ENCODE measurements at regions not wholly inside any gene's neighbourhood (a gene's known extent, or its start where the extent isn't known, plus 50 kb on each side); places are given as distances from the start of the nearest gene placed in this dataset.

DNA sequence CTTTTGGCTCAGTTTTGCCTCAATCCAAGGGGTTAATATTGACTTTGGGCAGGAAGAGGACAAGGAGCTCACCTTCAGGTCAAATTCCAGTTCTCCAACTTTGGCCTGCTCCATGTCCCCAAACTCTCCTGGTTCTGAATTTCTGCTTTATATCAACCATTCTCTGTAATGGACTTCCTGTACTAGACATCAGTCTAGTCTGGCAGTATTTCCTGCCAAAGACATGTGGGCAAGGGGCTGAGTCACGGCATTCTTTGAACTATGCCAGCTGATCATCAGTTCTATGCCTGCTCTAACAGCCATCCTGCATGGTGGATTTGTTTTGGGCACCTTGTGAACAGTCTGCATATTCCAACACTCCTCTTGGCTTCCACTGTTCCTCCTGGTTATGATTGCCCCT lies 199.4 kb downstream of the ZEB2 start:
- Histone ChIP-seq H3K27ac (no peak overlapping the region), H3K9me3 (ENCODE audit: severe bottlenecking) (no peaks in the 10 kb centered on the region), H3K4me3 (ENCODE audit: low read depth, low read length) (no peak overlapping the region), H3K27me3 (ENCODE audit: insufficient read depth, low read depth, severe bottlenecking) (no peaks in the 10 kb centered on the region), H3K36me3 (no peaks in the 10 kb centered on the region)
- TF ChIP-seq, protein P1, sequence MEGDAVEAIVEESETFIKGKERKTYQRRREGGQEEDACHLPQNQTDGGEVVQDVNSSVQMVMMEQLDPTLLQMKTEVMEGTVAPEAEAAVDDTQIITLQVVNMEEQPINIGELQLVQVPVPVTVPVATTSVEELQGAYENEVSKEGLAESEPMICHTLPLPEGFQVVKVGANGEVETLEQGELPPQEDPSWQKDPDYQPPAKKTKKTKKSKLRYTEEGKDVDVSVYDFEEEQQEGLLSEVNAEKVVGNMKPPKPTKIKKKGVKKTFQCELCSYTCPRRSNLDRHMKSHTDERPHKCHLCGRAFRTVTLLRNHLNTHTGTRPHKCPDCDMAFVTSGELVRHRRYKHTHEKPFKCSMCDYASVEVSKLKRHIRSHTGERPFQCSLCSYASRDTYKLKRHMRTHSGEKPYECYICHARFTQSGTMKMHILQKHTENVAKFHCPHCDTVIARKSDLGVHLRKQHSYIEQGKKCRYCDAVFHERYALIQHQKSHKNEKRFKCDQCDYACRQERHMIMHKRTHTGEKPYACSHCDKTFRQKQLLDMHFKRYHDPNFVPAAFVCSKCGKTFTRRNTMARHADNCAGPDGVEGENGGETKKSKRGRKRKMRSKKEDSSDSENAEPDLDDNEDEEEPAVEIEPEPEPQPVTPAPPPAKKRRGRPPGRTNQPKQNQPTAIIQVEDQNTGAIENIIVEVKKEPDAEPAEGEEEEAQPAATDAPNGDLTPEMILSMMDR (IDR thresholded peaks at IDR 0.05; ENCODE audit: low read depth, low read length), result no peak
- no peak for DNase-seq

DNA sequence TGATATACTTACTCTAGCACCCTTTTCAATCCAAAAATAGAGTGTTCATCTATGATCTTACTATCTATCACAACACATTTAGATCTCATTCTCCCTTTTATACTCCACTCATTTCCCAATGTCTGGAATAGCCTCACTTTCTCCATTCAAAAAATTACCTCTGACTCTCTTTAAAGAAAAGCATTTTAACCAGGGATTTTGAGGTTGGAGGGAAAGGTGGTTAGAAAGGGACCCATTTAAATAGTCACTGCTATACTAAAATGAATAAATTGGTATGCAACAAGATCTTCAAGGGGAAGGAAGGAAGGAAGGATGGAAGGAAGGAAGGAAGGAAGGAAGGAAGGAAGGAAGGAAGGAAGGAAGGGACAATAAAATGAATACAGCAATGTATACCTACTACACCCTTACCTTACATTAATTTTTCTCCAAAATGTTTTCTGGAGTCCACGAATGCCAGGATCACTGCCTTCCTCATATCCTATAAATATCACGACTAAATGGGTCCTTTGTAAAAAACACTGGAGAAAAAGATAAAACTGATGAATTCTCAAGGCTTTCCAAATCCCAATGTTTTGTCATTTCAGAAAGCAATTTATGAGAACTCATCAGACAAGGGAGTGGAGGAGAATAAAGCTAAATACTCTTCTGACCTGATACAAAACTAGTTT lies 202.7 kb downstream of the ZEB2 start:
- peaks cover 5% of the 10 kb centered on the region for H3K9me3 ChIP-seq (ENCODE audit: severe bottlenecking)
- no peaks in the 10 kb centered on the region for H3K27me3 ChIP-seq (ENCODE audit: insufficient read depth, low read depth, severe bottlenecking)
- no peaks in the 10 kb centered on the region for H3K36me3 ChIP-seq
- TF ChIP-seq, protein P1 (IDR thresholded peaks at IDR 0.05; ENCODE audit: low read depth, low read length), result no peak
- no peak for DNase-seq
- no peak overlapping the region for H3K27ac ChIP-seq
- no peak overlapping the region for H3K4me3 ChIP-seq (ENCODE audit: low read depth, low read length)

DNA sequence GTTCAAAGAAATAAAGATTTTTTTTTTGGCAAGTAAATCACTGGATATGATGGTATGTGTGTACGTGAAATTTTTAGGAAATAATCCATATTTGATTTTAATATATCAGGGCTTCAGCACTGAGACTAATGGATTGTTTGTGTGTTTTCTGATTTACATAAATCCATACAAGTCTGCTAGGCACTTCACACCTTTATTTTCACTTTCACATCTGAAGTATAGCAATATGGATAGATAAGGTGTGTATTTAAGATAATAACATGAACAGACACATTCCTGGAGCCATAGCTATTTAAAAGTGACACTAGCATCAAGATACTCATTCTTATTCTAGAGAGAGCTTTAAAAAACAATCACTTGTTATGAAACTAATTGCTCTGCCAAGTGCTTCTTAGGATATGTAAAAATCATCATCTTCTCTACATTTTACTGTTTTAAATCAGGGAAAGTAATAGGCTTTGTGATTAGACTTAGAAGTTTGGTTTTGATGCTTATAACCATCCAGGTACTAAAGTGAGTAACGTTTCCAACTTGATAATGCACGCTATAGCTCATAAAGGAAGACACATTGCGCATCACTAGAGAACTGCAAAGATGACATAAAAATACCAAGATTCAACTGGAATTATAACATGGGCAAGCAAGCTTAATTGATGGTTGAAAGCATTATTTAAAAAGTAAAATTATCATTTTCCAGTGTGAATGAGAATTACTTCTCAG lies 208.9 kb downstream of the ZEB2 start:
- TF ChIP-seq, protein P1 (IDR thresholded peaks at IDR 0.05; ENCODE audit: low read depth, low read length), result no peak
- H3K36me3 ChIP-seq, result no peaks in the 10 kb centered on the region
- H3K27ac ChIP-seq, result no peak overlapping the region
- DNase-seq, result no peak
- no peaks in the 10 kb centered on the region for H3K27me3 ChIP-seq (ENCODE audit: insufficient read depth, low read depth, severe bottlenecking)
- no peak overlapping the region for H3K4me3 ChIP-seq (ENCODE audit: low read depth, low read length)
- H3K9me3 ChIP-seq (ENCODE audit: severe bottlenecking), result peaks cover 5% of the 10 kb centered on the region

DNA sequence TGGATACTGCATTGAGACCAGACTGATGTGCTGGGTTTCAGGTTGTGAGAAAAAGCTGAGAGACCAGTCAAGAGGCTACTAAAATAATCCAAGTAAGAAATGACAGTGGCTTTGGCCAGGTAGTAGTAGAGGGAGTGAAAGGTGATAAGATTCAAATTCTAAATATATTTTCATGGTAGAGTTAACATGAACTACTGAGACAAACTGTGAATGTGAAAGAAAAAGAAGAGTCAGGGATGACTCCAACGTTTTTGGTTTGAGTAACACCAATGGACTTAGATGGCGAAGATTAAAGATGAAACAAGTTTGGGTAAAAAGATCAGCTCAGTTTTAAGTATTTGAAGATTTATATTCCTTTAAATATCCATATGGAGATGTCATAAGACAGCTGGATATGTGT lies 209.4 kb downstream of the ZEB2 start:
- Histone ChIP-seq H3K27me3 (ENCODE audit: insufficient read depth, low read depth, severe bottlenecking) (no peaks in the 10 kb centered on the region), H3K36me3 (no peaks in the 10 kb centered on the region), H3K9me3 (ENCODE audit: severe bottlenecking) (peaks cover 5% of the 10 kb centered on the region), H3K27ac (no peak overlapping the region), H3K4me3 (ENCODE audit: low read depth, low read length) (no peak overlapping the region)
- no peak for DNase-seq
- TF ChIP-seq, protein P1 (IDR thresholded peaks at IDR 0.05; ENCODE audit: low read depth, low read length), result no peak

DNA sequence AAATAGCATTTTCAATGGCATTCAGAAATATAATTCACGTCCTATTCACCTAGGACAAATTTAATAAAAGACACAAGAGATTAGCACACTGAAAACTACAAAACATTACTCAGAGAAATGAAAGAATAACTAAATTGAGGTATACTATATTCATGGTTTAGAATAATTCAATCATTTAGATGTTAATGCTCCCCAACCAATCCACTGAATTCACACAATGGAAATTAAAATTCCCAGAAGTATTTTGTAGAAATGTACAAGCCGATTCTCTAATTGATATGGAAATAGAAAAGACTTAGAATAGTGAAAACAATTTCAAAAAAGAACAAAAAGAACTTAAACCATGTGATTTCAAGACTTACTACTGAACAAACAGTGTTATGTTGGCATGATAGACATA lies 212.2 kb downstream of the ZEB2 start:
- peaks cover 4% of the 10 kb centered on the region for H3K9me3 ChIP-seq (ENCODE audit: severe bottlenecking)
- DNase-seq, result no peak
- H3K27me3 ChIP-seq (ENCODE audit: insufficient read depth, low read depth, severe bottlenecking), result no peaks in the 10 kb centered on the region
- no peak overlapping the region for H3K4me3 ChIP-seq (ENCODE audit: low read depth, low read length)
- TF ChIP-seq, protein P1 (IDR thresholded peaks at IDR 0.05; ENCODE audit: low read depth, low read length), result no peak
- no peak overlapping the region for H3K27ac ChIP-seq
- no peaks in the 10 kb centered on the region for H3K36me3 ChIP-seq

Data from WERI-Rb-1 (cell line).